Fibroblast of skin of right biceps (primary cell): ENCODE measurements at regions not wholly inside any gene's neighbourhood (a gene's known extent, or its start where the extent isn't known, plus 50 kb on each side); places are given as distances from the start of the nearest gene placed in this dataset.
A peak's percentile ranks its signal among the peaks of the same experiment; 100 is the strongest.
"Not testable (repeated sequence)": the region's sequence is repeated elsewhere in the genome, so short reads cannot be mapped to it uniquely, and the experiment has no call there.

Experiments
- DNase-seq: peaks from one replicate; pipeline ENCODE4 v3.0.0-alpha.2; 2013

DNA sequence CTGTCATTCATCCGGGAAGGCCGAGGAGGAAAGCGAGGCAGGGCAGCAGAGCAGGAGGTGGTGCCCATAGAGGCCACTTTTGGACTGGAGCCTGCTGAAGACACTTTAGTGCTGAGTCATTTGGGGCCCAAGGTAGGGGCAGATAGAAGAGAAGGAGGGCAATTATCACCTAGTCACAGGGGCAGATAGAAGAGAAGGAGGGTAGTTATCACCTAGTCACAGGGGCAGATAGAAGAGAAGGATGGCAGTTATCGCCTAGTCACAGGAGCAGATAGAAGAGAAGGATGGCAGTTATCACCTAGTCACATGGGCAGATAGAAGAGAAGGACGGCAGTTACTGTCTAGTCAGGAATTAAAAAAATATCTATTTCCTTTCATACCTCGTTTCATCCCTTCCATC, 1372.6 kb downstream of the FOXD4L5 start:
- not testable (repeated sequence) for DNase-seq

DNA sequence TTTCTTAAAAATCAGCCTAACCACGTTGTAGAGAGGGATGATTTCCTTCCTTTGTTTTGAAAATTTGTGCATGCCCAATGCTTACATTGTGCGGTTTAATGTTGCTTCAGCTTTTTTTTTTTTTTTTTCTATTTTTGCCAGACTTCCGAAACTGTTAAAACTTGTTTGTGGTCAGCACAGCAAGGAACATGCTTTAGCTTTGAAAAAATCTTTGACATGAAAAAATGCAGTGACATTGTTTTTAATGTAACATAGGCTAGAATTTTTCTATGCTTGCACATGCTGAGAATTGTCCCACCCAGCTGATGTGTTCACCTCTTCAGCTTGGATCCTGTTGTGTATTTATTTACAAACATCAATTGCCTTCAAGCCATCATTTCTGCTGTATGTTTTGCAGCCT, 1375.9 kb downstream of the FOXD4L5 start:
- DNase-seq = not testable (repeated sequence)

DNA sequence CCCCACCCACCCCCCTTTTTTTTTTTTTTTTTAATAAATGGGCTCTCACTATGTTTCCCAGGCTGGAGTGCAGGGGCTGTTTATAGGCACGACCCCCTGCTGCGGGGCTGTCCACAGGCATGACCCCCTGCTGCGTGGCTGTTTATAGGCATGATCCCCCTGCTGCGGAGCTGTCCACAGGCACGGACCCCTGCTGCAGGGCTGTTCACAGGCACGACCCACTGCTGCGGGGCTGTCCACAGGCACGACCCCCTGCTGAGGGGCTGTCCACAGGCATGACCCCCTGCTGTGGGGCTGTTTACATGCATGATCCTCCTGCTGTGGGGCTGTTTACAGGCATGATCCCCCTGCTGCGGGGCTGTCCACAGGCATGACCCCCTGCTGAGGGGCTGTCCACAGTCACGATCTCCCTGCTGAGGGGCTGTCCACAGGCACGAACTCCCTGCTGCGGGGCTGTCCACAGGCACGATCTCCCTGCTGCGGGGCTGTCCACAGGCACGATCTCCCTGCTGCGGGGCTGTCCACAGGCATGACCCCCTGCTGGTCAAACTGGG, 1385.3 kb downstream of the FOXD4L5 start:
- not testable (repeated sequence) for DNase-seq

DNA sequence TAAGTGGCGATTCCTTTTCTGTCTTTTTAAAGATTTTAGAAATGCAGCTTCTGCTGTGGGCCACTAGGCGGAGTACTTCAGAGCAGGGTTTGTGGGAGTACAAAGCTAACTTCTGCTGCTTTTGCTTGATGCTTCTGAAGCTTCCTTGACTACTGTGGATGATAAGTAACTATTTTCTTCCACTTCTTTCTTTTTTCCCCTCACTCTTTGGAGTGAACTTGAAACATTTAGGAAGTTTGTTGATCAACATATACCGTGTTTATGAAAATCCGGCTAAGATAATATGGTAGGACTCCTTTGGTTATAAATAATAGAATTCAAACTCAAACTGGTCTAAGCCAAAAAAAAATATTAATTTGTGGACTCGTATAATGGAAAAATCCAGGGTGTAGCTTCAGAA, 1403.6 kb downstream of the FOXD4L5 start:
- DNase-seq = not testable (repeated sequence)

DNA sequence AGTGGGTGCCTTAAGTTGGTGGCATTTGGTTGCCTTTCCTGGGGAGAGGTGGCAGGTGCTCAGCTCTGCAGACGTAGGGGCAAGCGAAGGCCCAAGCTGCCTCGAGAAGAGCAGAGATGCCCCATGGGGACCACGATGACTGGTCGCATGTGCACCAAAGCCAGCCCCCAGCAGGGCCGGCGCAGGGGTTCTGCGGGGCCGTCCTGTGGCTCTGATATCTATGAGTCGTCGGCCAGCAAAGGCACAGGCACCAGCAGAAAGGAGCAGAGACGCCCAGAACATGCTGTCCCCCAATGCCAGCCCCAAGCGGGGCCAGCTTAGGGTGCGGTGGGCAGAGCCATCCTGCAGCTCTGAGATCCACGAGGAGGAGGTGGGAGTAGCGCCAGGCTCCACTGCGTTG, 1408.6 kb downstream of the FOXD4L5 start:
- not testable (repeated sequence) for DNase-seq

DNA sequence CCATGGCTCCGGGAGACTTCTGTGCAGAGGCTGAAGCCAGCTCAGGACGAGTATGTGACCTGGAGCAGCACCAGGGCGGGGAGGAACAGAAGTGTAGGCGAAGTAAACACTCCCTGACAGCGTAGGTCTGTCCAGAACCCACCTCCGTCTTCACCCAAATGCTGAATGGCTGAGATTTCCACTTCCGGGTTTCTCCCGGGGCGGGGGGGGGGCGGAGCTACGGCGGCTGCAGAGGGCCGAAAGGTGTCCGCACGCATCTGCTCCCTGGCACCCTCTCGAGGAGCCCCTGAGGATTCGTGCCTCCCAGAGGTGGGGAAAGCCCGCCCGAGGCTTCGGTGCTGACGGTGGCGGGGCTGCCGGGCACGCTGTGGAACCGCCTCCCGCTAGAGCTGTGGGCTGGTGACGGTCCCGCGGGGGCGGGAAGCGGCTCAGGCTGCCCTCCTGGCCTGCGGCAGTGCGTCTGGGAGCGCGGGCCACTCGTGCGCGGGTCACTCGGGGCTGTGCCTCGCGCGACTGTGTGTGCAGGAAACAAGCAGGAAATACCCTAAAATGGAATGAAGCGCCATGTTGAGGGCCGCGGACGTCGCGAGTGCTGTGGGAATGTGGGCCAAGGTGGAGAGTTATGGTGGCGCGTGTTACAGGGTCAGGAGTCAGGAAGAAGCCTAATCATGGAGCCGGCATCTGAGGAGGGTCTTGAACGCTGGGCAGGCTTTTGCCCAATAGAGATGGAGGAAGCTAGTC, 1425.4 kb downstream of the FOXD4L5 start:
- no peak for DNase-seq

DNA sequence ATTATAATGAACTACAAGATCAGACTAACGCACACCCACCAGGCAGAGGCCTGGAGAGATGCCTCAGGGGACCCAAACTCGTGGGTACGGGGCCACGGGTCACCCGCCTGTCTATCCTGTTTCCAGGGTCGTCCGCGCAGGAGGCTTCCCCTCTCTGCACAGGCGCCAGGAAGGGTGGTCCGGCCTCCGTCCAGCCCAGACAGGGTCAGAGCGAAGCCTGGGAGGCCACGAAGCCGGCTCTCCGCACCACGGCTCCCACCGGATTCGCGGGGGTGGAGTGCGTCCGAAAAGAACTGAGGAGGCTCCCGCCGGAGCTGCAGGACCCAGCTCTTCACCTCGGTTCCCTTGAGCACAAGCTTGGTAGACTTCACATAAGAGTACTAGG, 1425.9 kb downstream of the FOXD4L5 start:
- not testable (repeated sequence) for DNase-seq

DNA sequence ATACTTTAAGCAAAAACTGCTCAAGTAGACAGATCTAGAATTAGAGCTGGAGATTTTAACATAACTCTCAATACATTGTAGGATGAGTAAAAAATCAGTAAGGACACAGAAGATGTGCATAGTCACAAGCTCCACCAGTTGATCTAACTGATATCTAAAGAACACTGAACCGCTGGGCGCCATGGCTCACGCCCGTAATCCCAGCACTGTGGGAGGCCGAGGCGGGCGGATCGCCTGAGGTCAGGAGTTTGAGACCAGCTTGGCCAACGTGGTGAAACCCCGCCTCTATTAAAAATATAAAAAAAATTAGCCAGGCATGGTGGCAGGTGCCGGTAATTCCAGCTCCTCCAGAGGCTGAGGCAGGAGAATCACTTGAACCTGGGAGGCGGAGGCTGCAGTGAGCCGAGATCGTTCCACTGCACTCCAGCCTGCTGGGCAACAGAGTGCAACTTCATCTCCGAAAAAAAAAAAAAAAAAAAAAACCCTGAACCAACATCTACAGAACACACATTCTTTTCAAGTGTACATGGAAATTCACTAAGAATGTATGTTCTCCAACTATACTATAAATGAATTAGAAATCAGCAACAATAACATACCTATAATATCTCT, 1431.8 kb downstream of the FOXD4L5 start:
- DNase-seq = not testable (repeated sequence)

DNA sequence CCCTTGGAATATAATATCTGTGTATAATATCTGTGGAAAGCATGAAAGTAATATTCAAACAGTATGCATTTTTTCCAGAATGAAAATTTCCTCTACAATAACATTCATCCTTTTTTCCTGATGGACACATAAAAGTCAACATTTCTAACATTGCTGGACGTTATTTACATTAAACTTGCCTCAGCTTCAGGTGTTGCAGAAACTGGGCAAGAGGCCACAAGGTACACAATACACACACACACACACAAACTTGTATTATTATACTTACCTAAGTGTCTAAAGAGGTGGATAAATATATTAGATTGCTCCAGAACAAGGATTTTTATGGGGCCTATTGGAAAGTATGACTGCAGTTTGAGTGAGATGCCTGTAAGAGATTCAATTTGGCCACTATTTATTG, 1460.2 kb downstream of the FOXD4L5 start:
- DNase-seq = not testable (repeated sequence)

DNA sequence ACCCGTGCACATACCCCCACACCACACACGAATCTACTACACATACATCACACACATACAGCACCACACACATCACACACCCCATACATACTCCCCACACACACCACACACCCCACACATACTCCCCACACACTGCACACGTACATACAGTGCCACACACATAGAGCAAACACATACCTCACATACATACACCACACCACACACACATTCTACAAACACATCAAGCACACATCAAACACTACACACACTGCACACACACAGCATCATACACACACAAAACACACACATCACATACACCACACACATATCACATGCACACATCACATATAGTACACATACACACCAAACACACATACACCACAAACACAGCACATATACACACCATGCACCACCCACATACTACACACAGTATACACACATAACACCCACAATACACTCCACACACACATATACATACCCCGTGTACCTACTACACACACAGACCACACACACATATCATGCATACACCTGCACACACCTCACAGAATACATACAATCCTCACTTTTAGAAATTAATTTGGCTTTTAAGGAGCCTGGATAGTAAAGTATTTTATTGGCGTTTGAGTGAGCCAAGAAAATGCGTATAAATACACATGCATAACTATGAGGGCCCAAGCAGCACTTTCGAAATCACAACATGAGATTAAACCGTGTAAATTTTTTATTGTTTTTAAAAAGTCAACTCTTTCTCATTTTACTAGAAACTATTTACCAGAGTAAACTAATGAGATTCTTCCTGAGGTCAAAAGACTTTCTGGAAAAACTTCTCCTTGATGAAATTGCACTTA, 1461.4 kb downstream of the FOXD4L5 start:
- not testable (repeated sequence) for DNase-seq

DNA sequence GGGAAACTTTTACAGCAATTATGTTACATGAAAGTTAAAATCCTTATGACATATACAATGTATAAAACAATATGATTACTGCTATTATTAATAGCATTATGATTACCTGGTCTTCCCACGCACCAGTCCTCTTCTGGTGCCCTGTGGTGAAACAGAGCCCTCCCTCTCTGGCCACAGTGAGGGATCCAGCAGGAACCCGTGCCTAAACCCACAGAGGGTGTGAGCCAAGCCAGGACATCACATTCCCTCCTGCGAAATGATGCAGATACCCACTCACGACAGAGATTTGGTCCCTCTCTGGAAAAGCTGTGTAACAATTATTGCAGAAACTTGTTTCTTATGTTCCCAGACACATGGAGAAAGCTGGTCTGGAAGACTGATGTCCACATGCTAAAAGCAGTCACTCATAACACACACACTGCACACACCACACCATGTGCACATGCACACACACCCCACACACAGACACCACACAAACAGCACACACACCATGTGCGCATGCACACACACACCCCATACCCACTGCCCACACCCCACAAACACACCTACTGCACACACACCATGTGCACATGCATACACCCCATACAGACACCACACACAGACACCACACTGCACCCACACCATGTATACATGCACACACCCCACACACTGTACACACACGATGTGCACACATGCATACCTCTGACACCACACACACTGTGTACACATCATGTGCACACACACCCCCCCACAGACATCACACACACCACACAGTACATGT, 1462.2 kb downstream of the FOXD4L5 start:
- DNase-seq = not testable (repeated sequence)

DNA sequence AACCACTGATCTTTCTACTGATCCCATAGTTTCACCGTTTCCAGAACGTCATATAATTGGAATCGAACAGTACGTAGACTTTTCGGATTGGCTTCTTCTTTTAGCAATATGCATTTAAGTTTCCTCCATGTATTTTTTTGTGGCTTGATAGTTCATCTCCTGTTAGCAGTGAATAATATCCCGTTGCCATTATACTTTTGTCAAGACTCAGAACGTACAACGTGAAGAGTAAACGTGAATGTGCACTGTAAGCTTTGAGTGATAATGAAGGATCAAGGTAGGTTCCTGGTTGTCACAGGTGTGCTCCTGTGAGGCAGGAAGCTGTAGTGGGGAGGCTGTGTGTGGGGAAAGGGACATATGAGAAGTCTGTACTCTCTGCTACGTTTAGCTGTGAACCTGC, 1463.7 kb downstream of the FOXD4L5 start:
- not testable (repeated sequence) for DNase-seq

DNA sequence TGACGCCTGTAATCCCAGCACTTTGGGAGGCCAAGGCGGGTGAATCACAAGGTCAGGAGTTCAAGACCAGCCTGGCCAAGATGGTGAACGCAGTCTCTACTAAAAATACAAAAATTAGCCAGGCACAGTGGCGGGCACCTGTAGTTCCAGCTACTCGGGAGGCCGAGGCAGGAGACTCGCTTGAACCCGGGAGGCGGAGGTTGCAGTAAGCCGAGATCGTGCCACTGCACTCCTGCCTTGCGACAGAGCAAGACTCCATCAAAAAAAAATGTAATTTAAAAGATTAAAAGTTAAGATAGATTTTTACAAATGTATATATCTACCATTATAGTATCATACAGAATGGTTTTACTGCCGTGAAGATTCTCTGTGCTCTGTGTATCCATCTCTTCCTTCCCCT, 1464.1 kb downstream of the FOXD4L5 start:
- not testable (repeated sequence) for DNase-seq

DNA sequence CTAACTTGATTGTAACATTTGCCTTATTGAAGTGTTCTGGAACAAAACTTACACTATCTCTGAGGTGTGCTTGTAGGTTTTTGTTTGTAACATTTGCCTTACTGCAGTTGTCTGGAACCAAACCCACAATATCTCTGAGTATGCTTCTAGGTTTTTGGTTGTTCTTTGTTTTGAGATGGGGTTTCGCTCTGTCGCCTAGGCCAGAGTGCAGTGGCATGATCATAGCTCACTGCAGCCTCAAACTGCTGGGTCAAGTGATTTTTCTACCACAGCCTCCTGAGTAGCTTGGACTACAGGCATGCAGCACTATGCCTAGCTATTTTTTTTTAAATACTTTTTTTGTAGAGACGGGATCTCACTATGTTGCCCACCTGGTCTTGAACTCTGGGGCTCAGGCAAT, 1464.6 kb downstream of the FOXD4L5 start:
- not testable (repeated sequence) for DNase-seq

DNA sequence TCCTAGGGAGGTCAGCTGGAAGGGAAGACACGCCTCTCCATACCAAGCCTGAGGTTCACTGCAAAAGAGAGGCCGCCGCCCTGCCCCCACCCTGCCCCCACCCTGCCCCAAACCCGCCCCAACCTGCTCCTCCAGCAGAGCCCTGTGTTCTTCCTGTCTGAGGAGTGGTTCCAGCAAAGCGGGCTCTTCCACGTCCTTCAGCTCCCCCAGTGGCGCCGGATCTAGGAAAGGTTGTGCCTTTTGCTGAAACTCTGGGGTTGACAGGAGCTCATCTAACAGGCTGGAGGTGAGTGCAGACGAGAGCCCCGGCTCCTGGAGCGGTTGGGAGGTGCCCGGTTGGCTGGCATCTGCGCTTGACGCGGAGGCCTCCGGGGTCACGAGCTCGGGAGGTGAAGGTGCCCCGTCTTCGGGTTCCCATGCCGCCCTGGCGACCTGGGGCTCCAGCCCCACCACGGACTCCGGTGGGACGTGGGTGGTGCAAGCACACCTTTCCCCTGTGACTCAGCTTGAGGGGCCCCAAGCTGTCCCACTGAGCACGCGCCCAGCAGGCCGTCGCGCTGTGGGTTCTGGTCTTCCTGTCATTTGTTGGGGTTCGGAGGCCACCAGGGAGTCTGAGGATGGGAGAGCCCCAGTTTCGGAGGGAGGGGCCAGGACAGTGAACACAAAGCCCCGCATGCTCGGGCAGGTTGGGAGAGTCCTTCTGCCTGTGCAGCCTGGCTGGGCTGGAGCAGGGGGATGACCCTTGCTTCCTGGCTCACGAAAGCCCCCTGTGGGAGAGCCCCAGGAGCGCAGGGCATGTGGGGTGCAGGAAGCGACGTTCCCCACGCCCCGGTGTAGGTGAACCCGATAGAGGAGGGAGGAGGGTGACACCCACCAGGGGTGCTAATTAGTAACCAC, 1467.1 kb downstream of the FOXD4L5 start:
- DNase-seq = peak; percentile 13

DNA sequence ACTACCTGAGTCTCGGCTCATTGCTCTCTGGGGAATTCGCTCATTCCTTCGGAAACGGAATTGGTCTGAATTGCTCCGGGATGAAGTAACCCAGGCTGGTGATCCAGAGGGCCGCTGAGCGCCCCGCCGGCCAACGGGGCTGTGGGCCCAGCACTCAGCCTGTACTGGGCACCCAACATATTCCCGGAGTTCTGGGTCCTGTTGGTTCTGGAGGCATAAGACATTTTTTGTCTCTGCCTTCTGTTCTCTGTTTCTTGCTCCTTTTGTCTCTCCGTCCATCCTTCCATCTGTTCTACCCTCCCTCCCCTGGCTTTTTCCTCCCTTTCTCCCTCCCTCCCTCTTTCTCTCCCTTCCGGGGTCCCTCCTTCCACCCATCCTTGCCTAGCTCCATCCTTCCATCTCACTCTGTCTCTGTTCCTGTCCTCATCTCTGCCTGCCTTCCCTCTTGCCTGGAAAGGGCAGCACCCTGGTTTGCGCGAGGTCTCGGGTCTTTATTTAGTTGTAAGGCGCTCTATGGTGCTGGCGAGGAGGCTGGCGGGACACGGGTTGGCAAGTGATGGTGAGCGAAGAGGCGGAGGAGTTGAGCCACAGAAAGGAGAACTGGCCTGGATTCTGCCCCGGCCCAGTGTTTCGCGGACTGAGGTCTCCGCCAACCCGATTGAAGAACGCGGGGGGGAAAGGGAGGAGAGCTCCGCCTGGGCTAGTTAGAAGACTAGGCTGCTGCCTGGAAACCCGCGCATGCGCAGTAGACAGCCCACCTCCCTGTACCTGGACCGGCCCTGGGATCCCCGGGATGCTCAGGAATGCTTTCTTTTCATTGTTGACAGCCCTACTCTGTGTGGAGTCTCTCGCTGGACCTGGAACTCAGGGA, 1468.0 kb downstream of the FOXD4L5 start:
- DNase-seq = peak; percentile 83

DNA sequence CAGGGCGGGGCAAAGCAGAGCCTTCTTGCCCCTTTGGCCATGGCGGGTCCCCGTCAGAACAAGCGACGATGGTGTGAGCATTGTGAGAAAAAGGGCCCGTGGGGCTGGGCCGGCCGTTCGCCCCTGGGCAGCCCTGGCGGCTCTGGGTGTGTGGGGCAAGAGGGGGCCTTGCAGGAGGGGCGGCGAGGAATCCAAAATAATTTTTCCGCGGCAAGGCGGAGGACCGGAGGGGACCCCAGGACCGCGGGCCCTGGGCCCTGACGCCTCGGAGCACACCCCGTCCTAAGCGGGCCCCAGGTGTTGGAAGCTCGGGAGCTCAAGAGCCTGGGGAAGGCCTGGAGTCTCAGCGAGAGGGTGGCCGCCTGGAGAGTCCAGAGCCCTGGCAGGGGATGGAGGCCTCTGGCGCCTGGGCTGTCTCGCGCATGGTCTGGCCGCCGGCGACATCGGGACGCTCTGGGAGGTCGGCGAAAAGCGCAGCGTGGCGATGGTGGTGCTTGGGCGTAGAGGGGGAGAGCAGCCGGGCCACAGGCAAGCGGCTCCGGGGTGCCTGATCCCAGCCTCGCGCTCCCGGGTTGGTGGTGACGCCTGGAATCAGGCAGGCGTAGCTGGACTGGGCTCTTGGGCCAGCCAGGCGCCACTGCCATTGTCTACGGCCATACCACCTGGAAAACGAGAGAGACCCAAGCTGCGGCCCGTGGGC, 1469.9 kb downstream of the FOXD4L5 start:
- not testable (repeated sequence) for DNase-seq

DNA sequence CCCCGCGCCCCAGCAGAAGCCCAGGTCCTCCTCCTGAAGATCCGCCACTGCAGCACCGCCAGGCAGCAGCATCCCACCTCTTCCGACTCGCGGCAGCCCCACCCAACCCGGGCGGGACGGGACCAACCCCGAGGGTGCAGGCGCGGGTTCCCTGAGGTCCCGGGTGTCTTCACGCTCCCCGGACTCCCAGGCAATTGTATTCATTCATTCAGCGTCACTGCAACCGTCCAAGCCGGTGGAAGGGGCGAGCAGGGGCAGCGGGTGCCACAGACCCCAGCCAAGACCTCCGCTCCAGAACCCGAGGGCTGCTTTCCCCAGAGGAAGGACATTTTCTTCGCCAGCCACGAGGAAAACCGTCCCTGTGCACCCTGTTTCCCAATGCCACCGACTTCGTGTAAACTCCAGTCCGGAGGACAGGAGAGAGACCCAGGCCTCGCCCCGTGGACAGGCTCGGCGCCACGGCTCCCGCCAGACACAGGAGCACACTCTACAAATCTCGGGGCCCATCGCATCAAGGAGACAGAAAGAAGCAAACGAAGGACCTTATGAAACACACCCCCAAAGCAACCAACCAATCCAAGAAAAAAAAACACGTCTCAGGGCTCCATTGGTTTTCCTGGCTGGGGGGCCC, 1471.5 kb downstream of the FOXD4L5 start:
- not testable (repeated sequence) for DNase-seq

DNA sequence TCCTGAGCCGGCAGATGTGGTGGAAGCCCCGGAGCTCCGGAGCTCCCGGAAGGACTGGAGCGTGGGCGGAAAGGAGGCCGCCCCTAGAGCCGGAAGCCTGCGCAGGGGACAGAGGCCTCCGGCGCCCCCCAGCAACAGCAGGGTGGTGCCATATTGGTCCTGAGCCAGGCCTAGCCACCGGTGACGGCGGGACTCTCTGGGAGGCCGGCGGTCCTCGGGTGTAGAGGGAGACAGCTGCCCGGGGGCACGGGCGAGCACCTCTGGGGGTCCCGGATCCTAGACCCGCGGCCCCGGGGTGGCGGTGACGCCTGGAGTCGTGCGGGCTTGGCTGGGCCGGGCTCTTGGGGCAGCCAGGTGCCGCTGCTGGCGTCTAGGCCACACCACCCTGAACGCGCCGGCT, 1472.2 kb downstream of the FOXD4L5 start:
- DNase-seq = not testable (repeated sequence)
